Inferior parietal cortex (tissue), 1 donor: ENCODE measurements at regions not wholly inside any gene's neighbourhood (a gene's known extent, or its start where the extent isn't known, plus 50 kb on each side); places are given as distances from the start of the nearest gene placed in this dataset.
"Not testable (repeated sequence)": the region's sequence is repeated elsewhere in the genome, so short reads cannot be mapped to it uniquely, and the experiment has no call there.

ENCODE experiments used
- DNase-seq: peaks from one replicate; pipeline ENCODE4 v3.0.0-alpha.2; 2016; ENCODE audit errors: extremely low spot score

GRCh38 chr6:81906709-81907204 lies 154.3 kb upstream of the TENT5A start:
- DNase-seq = no peak

GRCh38 chr6:81906041-81906440 lies 153.6 kb upstream of the TENT5A start:
- no peak for DNase-seq

- no peak for DNase-seq
Observed at GRCh38 chr6:81901551-81901966, 149.1 kb upstream of the TENT5A start.

- no peak for DNase-seq
Observed at GRCh38 chr6:81900616-81901015, 148.1 kb upstream of the TENT5A start.

- DNase-seq = no peak
Observed at GRCh38 chr6:81897793-81898192, 145.3 kb upstream of the TENT5A start.

- DNase-seq = no peak
Observed at GRCh38 chr6:81896525-81897503, 144.3 kb upstream of the TENT5A start.

- DNase-seq = no peak
Observed at GRCh38 chr6:81895511-81896185, 143.2 kb upstream of the TENT5A start.

- DNase-seq = peak; percentile 91
Observed at GRCh38 chr6:81894788-81895271, 142.3 kb upstream of the TENT5A start.

- no peak for DNase-seq
Observed at GRCh38 chr6:81894306-81894705, 141.8 kb upstream of the TENT5A start.

GRCh38 chr6:81892891-81893290 lies 140.4 kb upstream of the TENT5A start:
- no peak for DNase-seq

- no peak for DNase-seq
Observed at GRCh38 chr6:81891874-81892273, 139.4 kb upstream of the TENT5A start.

- no peak for DNase-seq
Observed at GRCh38 chr6:81890846-81891245, 138.4 kb upstream of the TENT5A start.

GRCh38 chr6:81889377-81890053 lies 137.0 kb upstream of the TENT5A start:
- no peak for DNase-seq

- DNase-seq = not testable (repeated sequence)
Observed at GRCh38 chr6:81886909-81887308, 134.4 kb upstream of the TENT5A start.

GRCh38 chr6:81886157-81886556 lies 133.7 kb upstream of the TENT5A start:
- no peak for DNase-seq

GRCh38 chr6:81881660-81882059 lies 129.2 kb upstream of the TENT5A start:
- DNase-seq = no peak

GRCh38 chr6:81878479-81878878 lies 126.0 kb upstream of the TENT5A start:
- no peak for DNase-seq

GRCh38 chr6:81876971-81877370 lies 124.5 kb upstream of the TENT5A start:
- DNase-seq = no peak

GRCh38 chr6:81875782-81876293 lies 123.4 kb upstream of the TENT5A start:
- DNase-seq = no peak

- DNase-seq = not testable (repeated sequence)
Observed at GRCh38 chr6:81869749-81870508, 117.4 kb upstream of the TENT5A start.

- no peak for DNase-seq
Observed at GRCh38 chr6:81865712-81866111, 113.2 kb upstream of the TENT5A start.
